ENCODE measurements at regions not wholly inside any gene's neighbourhood (a gene's known extent, or its start where the extent isn't known, plus 50 kb on each side); places are given as distances from the start of the nearest gene placed in this dataset.

GRCh38 chr10:61301575-61301974, 151.6 kb downstream of the TMEM26 start:
- TF ChIP-seq CTCF (IDR thresholded peaks at IDR 0.05) = no peak
- TF ChIP-seq JUN (IDR thresholded peaks at IDR 0.05) = no peak
- TF ChIP-seq POLR2A (IDR thresholded peaks at IDR 0.05; ENCODE audit: low read length) = no peak
- no peak for TF ChIP-seq HMGXB4 (CRISPR knock-in tag; IDR thresholded peaks at IDR 0.05; ENCODE audit: borderline replicate concordance)
- no peak for TF ChIP-seq BHLHE40 (IDR thresholded peaks at IDR 0.05; ENCODE audit: low read depth, low read length)
- no peak for TF ChIP-seq RARB (CRISPR knock-in tag; IDR thresholded peaks at IDR 0.05)
- no peak for TF ChIP-seq POLR2AphosphoS2 (conservative IDR thresholded peaks at IDR 0.05; ENCODE audit: low read length)
- no peak for TF ChIP-seq NR3C1 (IDR thresholded peaks at IDR 0.05)

Measured in A549 (cell line).